ENCODE measurements at regions not wholly inside any gene's neighbourhood (a gene's known extent, or its start where the extent isn't known, plus 50 kb on each side); places are given as distances from the start of the nearest gene placed in this dataset.

DNA sequence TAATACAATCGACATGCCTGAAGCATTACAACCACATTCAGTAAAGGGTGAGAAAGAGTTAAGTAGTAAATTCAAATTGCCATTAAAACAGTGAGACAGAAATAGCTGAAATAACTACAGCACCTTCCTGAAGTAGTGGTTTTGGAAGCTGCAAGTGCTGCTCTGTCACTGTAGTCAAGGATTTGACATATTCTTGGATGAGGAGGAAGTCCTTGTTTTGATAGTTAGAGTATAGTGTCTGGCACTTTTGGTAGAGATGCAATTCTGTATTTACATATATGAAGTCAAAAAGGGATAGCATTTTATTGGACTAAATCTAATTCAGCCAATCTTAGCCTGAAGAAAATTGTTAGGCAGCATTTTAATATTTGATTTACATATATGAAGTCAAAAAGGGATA lies 1559.6 kb downstream of the TECRL start:
- FAIRE-seq, result no peak
- TF ChIP-seq POLR2AphosphoS5 (IDR thresholded peaks at IDR 0.05; ENCODE audit: low read depth, low read length) (no peak), SPI1 (IDR thresholded peaks at IDR 0.05; ENCODE audit: low read depth, low read length) (no peak), TAF1 (IDR thresholded peaks at IDR 0.05; ENCODE audit: low read depth, low read length) (no peak), POU2F2 (IDR thresholded peaks at IDR 0.05; ENCODE audit: low read depth, low read length) (no peak), PAX5 (IDR thresholded peaks at IDR 0.05; ENCODE audit: insufficient read depth, low read length, severe bottlenecking) (no peak), POLR2A (IDR thresholded peaks at IDR 0.05; ENCODE audit: low read depth, low read length) (no peak)

DNA sequence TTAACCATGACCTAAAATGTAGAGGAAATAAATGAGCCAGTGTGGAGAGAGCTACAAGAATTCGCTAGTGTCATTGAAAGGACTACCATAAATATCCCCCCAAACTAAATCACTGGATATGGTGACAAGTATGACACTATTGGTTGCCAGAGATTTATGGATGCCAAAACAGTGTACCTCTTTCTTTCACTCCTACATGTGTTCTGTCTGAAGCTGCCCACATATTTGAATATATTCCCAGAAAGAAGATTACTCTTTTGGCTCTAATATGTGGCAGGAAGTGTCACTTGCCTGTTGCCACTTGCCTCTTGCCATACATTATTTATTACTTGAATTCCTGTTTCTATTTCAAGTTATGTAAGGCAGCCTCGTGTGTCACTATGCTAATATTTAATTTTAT lies 1573.6 kb downstream of the TECRL start:
- FAIRE-seq (no peak), DNase-seq (ENCODE audit: insufficient read length, low spot score) (no peak)
- TF ChIP-seq TAF1 (IDR thresholded peaks at IDR 0.05; ENCODE audit: low read depth, low read length) (no peak), SPI1 (IDR thresholded peaks at IDR 0.05; ENCODE audit: low read depth, low read length) (no peak), PAX5 (IDR thresholded peaks at IDR 0.05; ENCODE audit: insufficient read depth, low read length, severe bottlenecking) (no peak), POLR2AphosphoS5 (IDR thresholded peaks at IDR 0.05; ENCODE audit: low read depth, low read length) (no peak), POU2F2 (IDR thresholded peaks at IDR 0.05; ENCODE audit: low read depth, low read length) (no peak), POLR2A (IDR thresholded peaks at IDR 0.05; ENCODE audit: low read depth, low read length) (no peak)

More for the DNA sequence above, 1559.6 kb downstream of the TECRL start:
- no peak for DNase-seq (ENCODE audit: insufficient read length, low spot score)

DNA sequence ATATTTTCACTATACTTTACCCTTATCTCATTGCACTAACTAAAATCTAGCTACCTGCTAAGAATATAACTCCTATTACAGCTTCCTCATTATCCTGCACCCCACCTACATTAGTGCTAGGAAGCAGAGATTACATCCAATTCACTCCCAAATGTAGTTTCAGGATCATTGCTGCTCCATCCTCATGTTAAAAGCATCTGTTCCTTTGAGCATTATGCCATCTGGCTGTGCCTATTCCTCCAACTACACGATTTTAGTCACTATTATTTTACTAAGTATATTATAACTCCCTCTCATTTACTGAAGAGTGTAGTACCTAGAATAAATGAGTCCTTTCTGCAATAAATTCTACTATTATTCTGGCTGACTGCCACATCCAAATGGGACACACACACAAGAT lies 1586.9 kb downstream of the TECRL start:
- DNase-seq (ENCODE audit: insufficient read length, low spot score) (no peak), FAIRE-seq (no peak)
- TF ChIP-seq SPI1 (IDR thresholded peaks at IDR 0.05; ENCODE audit: low read depth, low read length) (no peak), POU2F2 (IDR thresholded peaks at IDR 0.05; ENCODE audit: low read depth, low read length) (no peak), POLR2AphosphoS5 (IDR thresholded peaks at IDR 0.05; ENCODE audit: low read depth, low read length) (no peak), TAF1 (IDR thresholded peaks at IDR 0.05; ENCODE audit: low read depth, low read length) (no peak), POLR2A (IDR thresholded peaks at IDR 0.05; ENCODE audit: low read depth, low read length) (no peak), PAX5 (IDR thresholded peaks at IDR 0.05; ENCODE audit: insufficient read depth, low read length, severe bottlenecking) (no peak)

DNA sequence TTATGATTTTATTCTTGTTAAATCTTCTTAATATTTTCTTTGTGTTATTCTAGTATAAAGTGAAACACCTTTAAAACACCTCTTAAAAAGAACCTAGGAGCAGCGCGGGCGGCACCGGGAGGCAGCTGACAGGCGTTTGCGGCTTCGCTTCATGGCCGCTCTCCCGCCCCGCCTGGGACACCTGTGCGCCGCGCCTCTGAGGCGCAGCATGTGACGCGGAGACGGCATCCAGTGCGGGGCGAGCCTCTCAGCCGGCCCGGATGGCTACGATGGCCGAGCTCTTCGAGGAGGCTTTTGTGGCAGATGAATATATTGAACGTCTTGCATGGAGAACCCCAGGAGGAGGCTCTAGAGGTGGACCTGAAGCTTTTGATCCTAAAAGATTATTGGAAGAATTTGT lies 1592.7 kb downstream of the TECRL start:
- no peak for FAIRE-seq
- TF ChIP-seq POLR2AphosphoS5 (IDR thresholded peaks at IDR 0.05; ENCODE audit: low read depth, low read length) (no peak), TAF1 (IDR thresholded peaks at IDR 0.05; ENCODE audit: low read depth, low read length) (no peak), SPI1 (IDR thresholded peaks at IDR 0.05; ENCODE audit: low read depth, low read length) (no peak), POLR2A (IDR thresholded peaks at IDR 0.05; ENCODE audit: low read depth, low read length) (no peak), PAX5 (IDR thresholded peaks at IDR 0.05; ENCODE audit: insufficient read depth, low read length, severe bottlenecking) (no peak), POU2F2 (IDR thresholded peaks at IDR 0.05; ENCODE audit: low read depth, low read length) (no peak)
- no peak for DNase-seq (ENCODE audit: insufficient read length, low spot score)

DNA sequence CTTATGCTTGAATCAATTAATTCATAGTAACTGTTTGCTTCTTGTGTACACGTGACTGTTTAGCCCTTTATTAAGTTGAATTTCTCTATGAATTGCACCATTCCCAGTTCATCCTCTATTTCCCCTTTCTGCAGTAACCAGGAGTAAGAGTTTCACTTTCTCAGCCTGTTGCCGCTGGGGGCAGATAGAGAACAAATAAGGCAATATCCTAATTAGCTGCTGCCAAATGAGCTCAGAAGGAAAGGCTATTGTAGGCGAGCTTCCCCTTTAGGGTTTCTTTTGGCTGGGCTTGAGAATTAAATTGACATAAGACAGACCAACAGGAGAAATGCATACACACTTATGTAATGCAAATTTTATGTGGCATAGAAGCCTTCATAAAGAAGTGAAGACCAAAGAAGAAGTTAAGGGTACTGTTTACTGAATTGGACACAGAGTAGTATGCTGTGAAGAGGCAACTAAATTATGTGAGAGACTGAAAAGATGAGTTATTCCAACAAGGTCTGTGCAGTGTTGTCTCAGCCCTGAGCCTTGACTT lies 1594.7 kb downstream of the TECRL start:
- FAIRE-seq, result no peak
- TF ChIP-seq TAF1 (IDR thresholded peaks at IDR 0.05; ENCODE audit: low read depth, low read length) (no peak), POLR2AphosphoS5 (IDR thresholded peaks at IDR 0.05; ENCODE audit: low read depth, low read length) (no peak), PAX5 (IDR thresholded peaks at IDR 0.05; ENCODE audit: insufficient read depth, low read length, severe bottlenecking) (no peak), POU2F2 (IDR thresholded peaks at IDR 0.05; ENCODE audit: low read depth, low read length) (no peak), POLR2A (IDR thresholded peaks at IDR 0.05; ENCODE audit: low read depth, low read length) (no peak), SPI1 (IDR thresholded peaks at IDR 0.05; ENCODE audit: low read depth, low read length) (no peak)

DNA sequence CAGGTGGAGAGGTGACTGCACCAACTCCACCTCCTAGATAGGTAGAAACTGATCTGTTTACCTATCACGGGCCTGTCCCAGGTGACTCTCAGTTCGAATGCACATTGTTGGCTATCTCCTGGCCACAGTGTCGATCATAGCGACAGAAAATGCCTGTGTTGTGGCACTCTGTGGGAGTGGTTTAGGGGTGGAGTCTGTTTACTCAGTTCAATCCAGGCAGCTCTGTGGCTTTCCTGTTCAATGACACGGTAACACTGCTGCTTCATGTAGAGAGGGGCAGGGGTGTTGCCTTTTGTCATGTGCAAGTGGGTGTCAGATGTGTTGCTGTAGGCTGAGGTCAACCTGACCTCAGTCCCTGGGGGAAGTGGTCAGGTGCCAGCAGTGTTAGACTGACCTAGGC lies 1602.4 kb downstream of the TECRL start:
- TF ChIP-seq POLR2AphosphoS5 (IDR thresholded peaks at IDR 0.05; ENCODE audit: low read depth, low read length) (no peak), SPI1 (IDR thresholded peaks at IDR 0.05; ENCODE audit: low read depth, low read length) (no peak), POLR2A (IDR thresholded peaks at IDR 0.05; ENCODE audit: low read depth, low read length) (no peak), PAX5 (IDR thresholded peaks at IDR 0.05; ENCODE audit: insufficient read depth, low read length, severe bottlenecking) (no peak)
- FAIRE-seq, result no peak
- no peak for DNase-seq (ENCODE audit: insufficient read length, low spot score)

More for the DNA sequence above, 1594.7 kb downstream of the TECRL start:
- DNase-seq (ENCODE audit: insufficient read length, low spot score), result no peak

DNA sequence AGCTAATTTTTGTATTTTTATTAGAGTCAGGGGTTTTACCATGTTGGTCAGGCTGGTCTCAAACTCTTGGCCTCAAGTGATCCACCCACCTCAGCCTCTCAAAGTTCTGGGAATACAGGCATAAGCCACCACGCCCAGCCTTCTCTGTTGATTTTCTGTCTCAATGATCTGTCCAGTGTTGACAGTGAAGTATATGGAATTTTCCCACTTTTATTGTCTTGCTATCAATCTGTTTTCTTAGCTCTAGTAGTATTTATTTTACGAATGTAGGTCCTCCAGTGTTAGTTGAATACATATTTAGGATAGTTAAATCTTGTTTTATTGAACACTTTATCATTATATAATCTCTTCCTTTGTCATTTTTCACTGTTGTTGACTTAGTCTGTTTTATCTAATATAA lies 1603.9 kb downstream of the ADGRL3 start:
- TF ChIP-seq TAF1 (IDR thresholded peaks at IDR 0.05; ENCODE audit: low read depth, low read length) (no peak), POU2F2 (IDR thresholded peaks at IDR 0.05; ENCODE audit: low read depth, low read length) (no peak), SPI1 (IDR thresholded peaks at IDR 0.05; ENCODE audit: low read depth, low read length) (no peak), POLR2AphosphoS5 (IDR thresholded peaks at IDR 0.05; ENCODE audit: low read depth, low read length) (no peak), POLR2A (IDR thresholded peaks at IDR 0.05; ENCODE audit: low read depth, low read length) (no peak), PAX5 (IDR thresholded peaks at IDR 0.05; ENCODE audit: insufficient read depth, low read length, severe bottlenecking) (no peak)
- DNase-seq (ENCODE audit: insufficient read length, low spot score) (no peak), FAIRE-seq (no peak)

DNA sequence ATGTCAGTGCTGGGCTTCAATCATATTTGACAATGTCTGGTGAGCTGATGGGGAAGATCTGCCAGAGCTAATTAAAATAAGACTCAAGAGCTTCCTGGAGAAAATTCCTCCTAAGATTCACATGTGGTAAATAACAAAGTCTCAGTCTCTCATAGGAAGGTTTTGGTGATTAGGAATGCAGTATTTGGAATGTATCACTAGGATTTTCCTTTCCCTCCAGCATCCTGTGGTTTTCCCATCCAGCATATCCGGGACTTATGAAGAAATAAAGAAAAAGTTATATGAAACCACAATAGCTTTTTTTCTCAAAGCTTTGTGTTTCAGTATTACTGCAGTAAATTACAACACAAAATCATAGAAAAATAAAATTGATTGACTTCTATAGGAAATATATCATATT lies 1597.1 kb downstream of the ADGRL3 start:
- no peak for FAIRE-seq
- no peak for TF ChIP-seq POLR2AphosphoS5 (IDR thresholded peaks at IDR 0.05; ENCODE audit: low read depth, low read length)
- TF ChIP-seq POU2F2 (IDR thresholded peaks at IDR 0.05; ENCODE audit: low read depth, low read length), result no peak
- TF ChIP-seq POLR2A (IDR thresholded peaks at IDR 0.05; ENCODE audit: low read depth, low read length), result no peak
- TF ChIP-seq SPI1 (IDR thresholded peaks at IDR 0.05; ENCODE audit: low read depth, low read length), result no peak
- TF ChIP-seq TAF1 (IDR thresholded peaks at IDR 0.05; ENCODE audit: low read depth, low read length), result no peak
- TF ChIP-seq PAX5 (IDR thresholded peaks at IDR 0.05; ENCODE audit: insufficient read depth, low read length, severe bottlenecking), result no peak

DNA sequence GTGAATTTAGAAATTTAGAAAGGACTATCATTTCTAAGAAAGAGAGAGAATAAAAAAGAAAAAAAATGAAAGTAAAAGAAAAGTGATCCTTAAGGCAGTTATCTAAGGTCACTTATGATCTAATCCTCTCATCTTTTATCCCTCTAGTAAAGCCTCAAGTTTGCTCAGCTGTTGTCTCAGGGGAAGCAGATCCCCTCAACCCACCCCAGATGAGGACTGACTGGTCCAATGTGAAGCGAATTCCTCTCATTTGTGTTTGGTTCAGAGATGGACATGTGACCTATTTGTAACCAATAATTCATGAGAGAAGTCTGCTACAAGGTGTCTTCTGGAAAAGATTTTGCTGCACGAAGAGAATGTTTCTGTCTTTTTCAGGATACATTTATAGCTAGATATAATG lies 1591.3 kb downstream of the ADGRL3 start:
- TF ChIP-seq POLR2AphosphoS5 (IDR thresholded peaks at IDR 0.05; ENCODE audit: low read depth, low read length) (no peak), POLR2A (IDR thresholded peaks at IDR 0.05; ENCODE audit: low read depth, low read length) (no peak), TAF1 (IDR thresholded peaks at IDR 0.05; ENCODE audit: low read depth, low read length) (no peak), PAX5 (IDR thresholded peaks at IDR 0.05; ENCODE audit: insufficient read depth, low read length, severe bottlenecking) (no peak)
- DNase-seq (ENCODE audit: insufficient read length, low spot score) (no peak), FAIRE-seq (no peak)

More for the DNA sequence above, 1597.1 kb downstream of the ADGRL3 start:
- DNase-seq (ENCODE audit: insufficient read length, low spot score), result no peak

DNA sequence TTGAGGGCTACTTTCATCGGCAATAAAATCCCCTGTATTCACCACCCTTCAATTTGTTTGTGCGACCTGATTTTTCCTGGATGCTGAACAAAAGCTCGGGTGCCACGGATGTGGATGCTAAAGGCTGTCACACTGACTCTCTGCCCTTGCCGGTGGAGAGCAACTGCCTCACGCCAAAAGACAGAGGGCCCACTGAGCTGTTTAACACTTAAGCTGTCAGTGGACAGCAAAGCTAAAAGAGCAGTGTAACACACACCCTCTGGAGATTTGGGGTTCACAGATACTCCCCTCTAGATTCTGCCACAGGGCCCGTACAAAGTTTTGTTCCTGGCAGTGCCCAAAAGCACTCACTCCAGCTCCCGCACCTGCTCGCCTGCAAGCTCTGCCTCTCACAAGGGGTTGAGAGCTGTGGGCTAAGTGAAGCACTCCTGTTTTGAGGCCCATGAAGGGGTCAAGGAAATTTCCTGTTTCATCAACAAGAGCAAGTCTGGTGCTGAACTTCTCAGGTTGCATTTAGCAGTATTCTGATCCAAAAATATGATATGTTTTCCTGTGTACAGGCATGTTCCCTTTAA lies 1571.9 kb downstream of the ADGRL3 start:
- no peak for DNase-seq (ENCODE audit: insufficient read length, low spot score)
- TF ChIP-seq POU2F2 (IDR thresholded peaks at IDR 0.05; ENCODE audit: low read depth, low read length), result no peak
- no peak for TF ChIP-seq PAX5 (IDR thresholded peaks at IDR 0.05; ENCODE audit: insufficient read depth, low read length, severe bottlenecking)
- TF ChIP-seq POLR2A (IDR thresholded peaks at IDR 0.05; ENCODE audit: low read depth, low read length), result no peak
- FAIRE-seq, result no peak
